Neuronal stem cell (in vitro differentiated cells): ENCODE measurements at regions not wholly inside any gene's neighbourhood (a gene's known extent, or its start where the extent isn't known, plus 50 kb on each side); places are given as distances from the start of the nearest gene placed in this dataset.
"Not testable (repeated sequence)": the region's sequence is repeated elsewhere in the genome, so short reads cannot be mapped to it uniquely, and the experiment has no call there.

Experiments
- DNase-seq: peaks from one replicate; pipeline ENCODE4 v3.0.0-alpha.2; 2013; ENCODE audit warnings: low spot score
- H2AFZ ChIP-seq: one replicate; pipeline ENCODE4 v1.6.1; 2013; ENCODE audit warnings: mild to moderate bottlenecking, low read length, inconsistent platforms
- H2AK5ac ChIP-seq: 2 replicates; pipeline ENCODE4 v1.6.1; 2013; ENCODE audit warnings: low read depth, mild to moderate bottlenecking, inconsistent platforms, low read length, moderate library complexity, mixed read lengths
- H2BK120ac ChIP-seq: 2 replicates; pipeline ENCODE4 v1.6.1; 2013; ENCODE audit warnings: low read depth, mild to moderate bottlenecking, inconsistent platforms, low read length, moderate library complexity, mixed read lengths
- H2BK12ac ChIP-seq: one replicate; pipeline ENCODE4 v1.6.1; 2013; ENCODE audit warnings: low read length, inconsistent platforms
- H2BK15ac ChIP-seq: 2 replicates; pipeline ENCODE4 v1.6.1; 2013; ENCODE audit warnings: mild to moderate bottlenecking, low read length, inconsistent platforms, mixed read lengths
- H2BK5ac ChIP-seq: one replicate; pipeline ENCODE4 v1.6.1; 2013; ENCODE audit warnings: inconsistent platforms, mild to moderate bottlenecking, low read length, moderate library complexity
- H3K14ac ChIP-seq: one replicate; pipeline ENCODE4 v1.6.1; 2013; ENCODE audit warnings: low read length, inconsistent platforms
- H3K18ac ChIP-seq: 2 replicates; pipeline ENCODE4 v1.6.1; 2013; ENCODE audit warnings: low read length, inconsistent platforms
- H3K23ac ChIP-seq: 2 replicates; pipeline ENCODE4 v1.6.1; 2013; ENCODE audit warnings: low read depth, mild to moderate bottlenecking, mixed read lengths, low read length, inconsistent platforms; ENCODE audit not compliant: poor library complexity
- H3K27ac ChIP-seq: replicated peaks from 3 replicates; pipeline ENCODE4 v1.5.1; 2013; ENCODE audit warnings: low read length, inconsistent platforms
- H3K27me3 ChIP-seq, 3 experiments: 2 replicates each; pipeline ENCODE4 v1.6.1; 2013; ENCODE audit warnings: low read length in 3 of 3, mild to moderate bottlenecking in 2 of 3, inconsistent platforms in 1 of 3, low read depth in 1 of 3, mixed read lengths in 1 of 3, moderate library complexity in 1 of 3; ENCODE audit not compliant: control insufficient read depth in 3 of 3, insufficient read depth in 3 of 3
- H3K36me3 ChIP-seq, 2 donors: replicated peaks in 1 of 2; 2 replicates each; pipeline ENCODE4 v1.6.1; 2013; ENCODE audit warnings: low read length in 2 of 2; ENCODE audit not compliant: control insufficient read depth in 2 of 2, insufficient read depth in 2 of 2
- H3K4ac ChIP-seq: 2 replicates; pipeline ENCODE4 v1.6.1; 2013; ENCODE audit warnings: inconsistent platforms, mild to moderate bottlenecking, low read length, moderate library complexity
- H3K4me1 ChIP-seq, 2 donors: 1 replicate in 1 of 2; 2 replicates in 1 of 2; pipeline ENCODE4 v1.6.1; 2013; ENCODE audit warnings: low read length in 2 of 2, low read depth in 1 of 2; ENCODE audit not compliant: control insufficient read depth in 2 of 2, insufficient read depth in 1 of 2
- H3K4me2 ChIP-seq: one replicate; pipeline ENCODE4 v1.6.1; 2013; ENCODE audit warnings: mild to moderate bottlenecking, low read length, inconsistent platforms; ENCODE audit not compliant: insufficient read depth, poor library complexity, severe bottlenecking
- H3K4me3 ChIP-seq, 2 donors: 2 replicates each; pipeline ENCODE4 v1.5.1; 2013; ENCODE audit warnings: low read length in 2 of 2, mild to moderate bottlenecking in 2 of 2, inconsistent platforms in 1 of 2, moderate library complexity in 1 of 2
- H3K79me1 ChIP-seq: one replicate; pipeline ENCODE4 v1.6.1; 2013; ENCODE audit warnings: low read depth, mild to moderate bottlenecking, inconsistent platforms, low read length, moderate library complexity
- H3K9ac ChIP-seq: one replicate; pipeline ENCODE4 v1.6.1; 2013; ENCODE audit warnings: mild to moderate bottlenecking, low read depth, low read length, inconsistent platforms; ENCODE audit not compliant: poor library complexity
- H3K9me3 ChIP-seq, 2 donors: replicated peaks in 1 of 2; 2 replicates each; pipeline versions ENCODE3 to v1.6.1; 2013; ENCODE audit warnings: low read length in 2 of 2, mild to moderate bottlenecking in 2 of 2, inconsistent platforms in 1 of 2, low read depth in 1 of 2, mixed read lengths in 1 of 2, moderate library complexity in 1 of 2; ENCODE audit not compliant: control insufficient read depth in 2 of 2, insufficient read depth in 1 of 2
- H4K8ac ChIP-seq: one replicate; pipeline ENCODE4 v1.6.1; 2013; ENCODE audit warnings: low read depth, mild to moderate bottlenecking, inconsistent platforms, low read length, moderate library complexity
- H4K91ac ChIP-seq: one replicate; pipeline ENCODE4 v1.6.1; 2013; ENCODE audit warnings: low read length, low read depth, mild to moderate bottlenecking, inconsistent platforms; ENCODE audit not compliant: poor library complexity
- WGBS, 2 donors: extraction: QIAGEN DNeasy Blood & Tissue Kit; methylation state at CpG; one replicate each; pipeline ENCODE4 v1.1.7; 2013; ENCODE audit warnings: missing lambda C conversion rate in 2 of 2, mixed read lengths in 1 of 2; ENCODE audit not compliant: insufficient read length in 2 of 2, insufficient replicate concordance in 1 of 2; ENCODE audit errors: extremely low coverage in 2 of 2; 5-methylcytosine and 5-hydroxymethylcytosine counted together

- Histone ChIP-seq H2BK5ac (no peak overlapping the region), H3K14ac (no peak overlapping the region), H2BK15ac (no peak overlapping the region), H2BK12ac (no peak overlapping the region), H3K27me3 (peaks cover 0 to 6% (median 0%) of the 10 kb centered on the region in 3 experiments), H3K9me3 (no peaks in the 10 kb centered on the region), H3K4me1 (peaks cover 0 to 3% of the 10 kb centered on the region in 2 donors), H4K91ac (no peak overlapping the region), H2BK120ac (no peak overlapping the region), H2AK5ac (no peak overlapping the region), H3K36me3 (no peaks in the 10 kb centered on the region), H4K8ac (no peak overlapping the region), H3K4me3 (no peak overlapping the region), H3K4ac (no peak overlapping the region), H3K27ac (no peak overlapping the region), H3K23ac (no peak overlapping the region), H3K4me2 (no peak overlapping the region), H3K18ac (no peak overlapping the region), H3K9ac (no peak overlapping the region), H2AFZ (no peak overlapping the region), H3K79me1 (no peaks in the 10 kb centered on the region)
- no peak for DNase-seq
- no CpG with 5 or more reads among the region's 2 CpGs for WGBS, 2 donors
Measured at GRCh38 chr1:230552880-230553279, 89.4 kb upstream of the COG2 start.

- H3K4me1 ChIP-seq, H4K91ac ChIP-seq, H3K14ac ChIP-seq, H3K4me3 ChIP-seq, H3K18ac ChIP-seq, H2BK15ac ChIP-seq, DNase-seq, H3K9ac ChIP-seq, H2AFZ ChIP-seq, H3K79me1 ChIP-seq, H4K8ac ChIP-seq, H2AK5ac ChIP-seq, H3K4me2 ChIP-seq, H3K27ac ChIP-seq, H2BK12ac ChIP-seq, H2BK120ac ChIP-seq, H3K23ac ChIP-seq, H3K4ac ChIP-seq, H3K27me3 ChIP-seq, H2BK5ac ChIP-seq, H3K36me3 ChIP-seq, H3K9me3 ChIP-seq: not testable (repeated sequence)
- no CpG with 5 or more reads among the region's 3 CpGs for WGBS, 2 donors
Measured at GRCh38 chr1:230550945-230551344, 91.3 kb upstream of the COG2 start.

GRCh38 chr1:230550428-230550827 lies 91.9 kb upstream of the COG2 start:
- Histone ChIP-seq H3K79me1 (no peaks in the 10 kb centered on the region), H3K18ac (no peak overlapping the region), H3K4ac (no peak overlapping the region), H2AK5ac (no peak overlapping the region), H3K4me2 (no peak overlapping the region), H2BK120ac (no peak overlapping the region), H4K8ac (no peak overlapping the region), H2BK12ac (no peak overlapping the region), H3K4me1 (no peaks in the 10 kb centered on the region), H3K36me3 (no peaks in the 10 kb centered on the region), H3K14ac (no peak overlapping the region), H2BK5ac (no peak overlapping the region), H3K23ac (no peak overlapping the region), H3K27me3 (peaks cover 0 to 6% (median 0%) of the 10 kb centered on the region in 3 experiments), H3K9ac (no peak overlapping the region), H2AFZ (no peak overlapping the region), H2BK15ac (no peak overlapping the region), H3K27ac (no peak overlapping the region), H3K9me3 (no peaks in the 10 kb centered on the region), H4K91ac (no peak overlapping the region), H3K4me3 (no peak overlapping the region)
- no peak for DNase-seq
- WGBS, 2 donors: no CpG with 5 or more reads among the region's 1 CpG

- Histone ChIP-seq H2AFZ (no peak overlapping the region), H3K4me1 (no peaks in the 10 kb centered on the region), H3K4me3 (no peak overlapping the region), H2BK120ac (no peak overlapping the region), H3K27me3 (peaks cover 0 to 6% (median 0%) of the 10 kb centered on the region in 3 experiments), H3K27ac (no peak overlapping the region), H2BK15ac (no peak overlapping the region), H2AK5ac (no peak overlapping the region), H3K4ac (no peak overlapping the region), H3K23ac (no peak overlapping the region), H2BK12ac (no peak overlapping the region), H2BK5ac (peak overlapping the region; percentile 62), H3K9ac (no peak overlapping the region), H3K14ac (no peak overlapping the region), H4K91ac (no peak overlapping the region), H4K8ac (no peak overlapping the region), H3K9me3 (no peaks in the 10 kb centered on the region), H3K18ac (no peak overlapping the region), H3K79me1 (no peaks in the 10 kb centered on the region), H3K36me3 (no peaks in the 10 kb centered on the region), H3K4me2 (no peak overlapping the region)
- no CpG with 5 or more reads among the region's 1 CpG for WGBS, 2 donors
- DNase-seq: no peak
Measured at GRCh38 chr1:230549625-230550024, 92.7 kb upstream of the COG2 start.
